Stimulated activated CD4-positive, alpha-beta T cell treated with anti-CD3 and anti-CD28 coated beads, TNF-alpha, amount 100 ng/mL, for 48 hours (primary cell): ENCODE measurements at regions not wholly inside any gene's neighbourhood (a gene's known extent, or its start where the extent isn't known, plus 50 kb on each side); places are given as distances from the start of the nearest gene placed in this dataset.
"Not testable (repeated sequence)": the region's sequence is repeated elsewhere in the genome, so short reads cannot be mapped to it uniquely, and the experiment has no call there.

Source experiments
- DNase-seq, 3 donors: peaks; one replicate each; pipeline ENCODE4 v3.0.0-alpha.2; 2020; ENCODE audit warnings: low read depth in 3 of 3

DNA sequence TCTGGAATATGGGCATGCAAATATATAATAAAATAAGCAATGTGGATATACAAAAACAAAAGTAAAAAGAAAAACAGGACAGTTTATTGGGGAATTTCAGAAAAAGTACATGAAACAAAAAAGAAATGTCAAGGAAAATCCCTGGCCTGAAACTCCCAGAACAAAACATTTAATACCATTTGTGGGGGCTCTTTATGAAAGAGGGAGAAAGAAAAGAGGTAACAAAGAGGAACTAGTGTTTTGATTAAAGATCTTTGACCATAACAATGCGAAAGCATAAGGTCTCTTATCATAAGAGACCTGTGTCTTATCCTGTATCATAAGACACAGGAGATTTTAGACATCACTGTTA, 88.6 kb upstream of the ARID1B start:
- DNase-seq: no peak

DNA sequence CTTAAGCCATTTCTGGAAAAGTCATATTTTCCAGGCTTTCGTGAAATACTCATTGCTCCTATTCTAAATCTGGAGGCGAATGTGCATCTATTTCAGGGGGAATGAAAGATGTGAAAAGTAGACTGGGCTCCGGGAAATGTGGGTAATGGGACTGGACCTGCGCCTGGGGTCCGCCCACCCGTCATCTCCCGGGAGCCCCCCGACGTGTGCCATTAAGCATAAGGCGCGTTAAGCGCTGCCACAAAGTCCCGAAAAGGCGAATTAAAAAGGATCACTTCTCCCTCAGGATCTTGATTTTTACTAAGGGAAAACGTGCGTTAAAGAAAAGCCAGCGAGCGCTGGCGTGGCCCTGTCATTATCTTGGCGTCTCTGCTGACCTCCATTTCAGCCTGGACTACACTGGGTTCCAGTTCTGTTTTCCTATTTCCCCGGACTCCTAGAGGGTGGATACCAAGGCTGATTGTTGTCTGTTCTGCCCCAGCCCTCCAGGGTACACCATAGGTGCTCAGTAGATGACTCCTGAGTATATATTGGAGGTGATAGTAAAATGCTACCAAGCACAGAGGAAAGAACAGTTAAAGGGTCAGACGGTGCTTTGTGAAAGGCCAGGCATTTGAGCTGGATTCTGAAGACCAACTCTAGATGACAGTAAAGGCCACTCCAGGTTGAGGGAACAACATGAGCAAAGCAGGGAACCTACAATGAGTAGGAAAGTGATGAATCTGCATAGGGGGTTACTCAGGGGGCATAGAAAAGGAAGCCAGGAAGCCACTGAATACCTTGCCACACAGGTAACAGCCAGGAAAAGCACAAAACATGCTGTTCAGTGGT, 89.2 kb upstream of the ARID1B start:
- no peak for DNase-seq

DNA sequence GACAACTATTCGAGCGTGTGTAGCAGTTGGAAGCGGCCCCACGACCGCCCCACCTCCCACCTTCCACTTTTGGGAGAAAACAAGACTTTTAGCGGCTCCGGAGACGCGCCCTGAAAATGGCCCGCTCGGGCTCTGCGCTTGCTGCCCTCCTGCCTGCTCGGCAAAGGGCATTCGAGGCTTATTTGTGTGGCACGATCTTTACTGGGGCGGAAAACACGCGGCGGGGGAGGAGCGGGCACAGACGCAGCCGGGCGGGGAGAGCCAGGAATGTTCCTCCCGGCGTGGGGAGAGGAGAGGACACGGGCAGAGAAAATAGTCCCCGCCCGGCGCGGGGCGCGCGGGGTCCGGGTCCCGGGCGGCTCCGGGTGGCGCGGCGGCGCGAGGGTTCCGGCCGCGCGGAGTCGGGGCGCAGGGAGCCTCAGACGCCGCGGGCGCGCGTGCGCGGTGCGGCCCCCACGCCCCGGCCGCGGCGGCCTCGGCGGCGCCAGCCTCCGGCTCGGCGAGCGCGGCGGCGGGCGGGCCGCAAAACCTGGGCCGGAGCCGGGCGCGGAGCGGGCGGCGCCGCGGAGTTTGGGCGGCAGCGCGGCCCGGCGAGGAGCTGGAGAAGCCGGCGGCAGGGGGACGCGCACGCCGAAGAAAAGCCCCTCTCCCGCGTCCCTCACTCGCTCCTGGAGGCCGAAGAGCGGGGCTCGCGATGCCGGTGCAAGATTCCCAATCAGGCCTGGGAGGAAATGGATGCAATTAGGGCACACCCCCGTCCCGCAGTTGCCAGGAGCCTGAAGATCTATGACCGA, 90.0 kb upstream of the ARID1B start:
- DNase-seq: peak; percentile 42 to 57 (median 54)

DNA sequence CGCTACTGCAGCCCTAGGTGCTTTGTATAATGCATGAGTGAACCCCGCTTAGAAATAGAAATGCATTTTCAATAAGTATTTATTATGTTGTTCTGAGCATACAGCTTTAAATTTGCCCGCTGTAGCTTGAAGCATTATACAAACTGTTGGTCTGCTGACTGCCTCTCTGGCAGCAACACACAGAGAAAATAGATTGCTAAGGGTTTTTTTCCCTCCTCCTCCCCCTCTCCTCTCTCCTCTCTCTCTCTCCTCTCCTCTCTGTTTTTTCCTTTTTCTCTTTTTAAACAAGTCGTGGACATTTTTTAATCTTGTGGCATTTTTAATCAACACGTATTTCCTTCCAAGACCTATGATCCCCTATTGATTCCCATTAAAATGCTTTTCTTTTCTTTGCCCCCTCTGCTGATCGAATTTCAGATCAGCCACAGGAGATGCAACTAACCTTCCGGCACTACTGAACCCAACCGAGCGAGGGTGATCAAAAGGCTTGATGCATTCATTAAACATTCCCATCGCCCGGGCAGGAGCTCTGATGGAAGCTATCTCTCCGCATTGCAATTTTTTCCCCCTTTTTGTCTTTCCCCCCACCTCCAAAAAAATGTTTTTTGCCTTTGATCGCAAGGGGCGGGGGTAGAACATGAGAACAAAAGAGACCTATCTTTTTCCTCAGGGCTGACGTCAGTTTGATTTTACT, 90.7 kb upstream of the ARID1B start:
- no peak for DNase-seq

DNA sequence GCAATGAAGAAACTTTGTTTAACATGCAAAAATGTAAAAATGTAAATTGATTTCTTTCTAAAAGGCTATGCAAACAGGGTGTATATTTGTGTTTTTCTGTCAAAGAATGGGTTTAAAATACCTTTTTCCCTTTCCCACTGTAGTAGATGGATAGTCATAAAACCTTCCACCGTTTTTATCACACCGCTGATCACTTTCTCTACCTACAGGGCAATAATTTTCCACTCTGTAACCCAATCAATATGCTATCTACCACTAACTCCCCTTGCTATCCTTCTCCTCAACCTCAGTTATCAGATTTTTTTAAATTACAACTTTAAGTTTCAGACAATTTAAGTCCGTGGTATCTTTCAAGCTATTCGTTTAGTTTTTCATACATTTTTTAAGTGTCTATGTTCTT, 91.4 kb upstream of the ARID1B start:
- DNase-seq: no peak

DNA sequence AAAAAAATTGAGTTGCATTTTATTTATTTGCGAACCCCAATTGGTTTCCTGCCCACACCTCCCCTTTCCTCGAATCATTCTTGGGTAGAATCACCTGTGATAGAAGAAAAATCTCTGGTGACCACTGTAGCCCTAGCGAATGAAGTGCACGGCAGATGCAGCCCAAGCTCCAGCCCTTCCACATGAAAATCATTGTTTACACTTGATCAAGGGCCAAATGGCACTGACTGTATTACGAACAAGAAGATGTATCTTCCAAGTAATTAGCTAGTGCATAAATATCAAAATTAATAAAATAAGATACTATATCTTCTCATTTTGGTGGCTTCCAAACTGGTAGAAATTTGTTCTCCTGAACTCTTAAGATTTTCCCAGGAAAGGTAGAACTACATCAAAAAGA, 93.4 kb upstream of the ARID1B start:
- no peak for DNase-seq

DNA sequence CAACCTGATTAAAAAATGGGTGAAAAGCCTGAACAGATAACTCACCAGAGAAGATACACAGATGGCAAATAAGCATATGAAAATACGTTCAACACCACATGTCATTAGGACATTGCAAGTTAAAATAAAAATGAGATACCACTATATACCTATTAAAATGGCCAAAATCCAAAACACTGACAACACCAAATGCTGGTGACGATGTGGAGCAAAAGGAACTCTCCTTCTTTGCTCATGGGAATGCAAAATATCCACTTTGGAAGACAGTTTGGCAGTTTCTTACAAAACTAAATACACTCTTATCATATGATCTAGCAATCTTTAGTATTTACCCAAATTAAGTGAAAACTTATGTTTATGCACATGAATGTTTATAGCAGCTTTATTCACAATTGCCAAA, 100.5 kb upstream of the ARID1B start:
- DNase-seq: no peak

DNA sequence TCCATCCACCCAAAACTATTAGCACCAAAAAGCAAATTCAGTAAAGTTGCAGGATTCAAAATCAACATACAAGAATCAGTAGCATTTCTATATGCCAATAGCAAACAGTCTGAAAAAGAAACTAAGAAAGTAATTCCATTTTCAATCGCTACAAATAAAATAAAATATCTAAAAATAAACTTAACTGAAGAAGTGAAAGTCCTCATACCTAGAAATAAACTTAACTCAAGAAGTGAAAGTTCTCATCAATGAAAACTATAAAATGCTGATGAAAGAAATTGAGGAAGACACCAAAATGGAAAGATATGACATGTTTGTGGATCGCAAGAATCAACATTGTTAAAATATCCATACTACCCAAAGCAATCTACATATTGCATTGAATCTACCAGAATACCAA, 103.0 kb upstream of the ARID1B start:
- DNase-seq: no peak

DNA sequence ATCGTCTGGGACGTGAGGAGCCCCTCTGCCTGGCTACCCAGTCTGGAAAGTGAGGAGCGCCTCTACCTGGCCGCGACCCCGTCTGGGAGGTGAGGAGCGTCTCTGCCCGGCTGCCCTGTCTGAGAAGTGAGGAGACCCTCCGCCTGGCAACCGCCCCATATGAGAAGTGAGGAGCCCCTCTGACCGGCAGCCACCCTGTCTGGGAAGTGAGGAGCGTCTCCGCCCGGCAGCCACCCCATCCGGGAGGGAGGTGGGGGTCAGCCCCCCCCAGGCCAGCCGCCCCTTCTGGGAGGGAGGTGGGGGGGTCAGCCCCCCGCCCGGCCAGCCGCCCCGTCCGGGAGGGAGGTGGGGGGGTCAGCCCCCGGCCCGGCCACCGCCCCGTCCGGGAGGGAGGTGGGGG, 107.1 kb upstream of the ARID1B start:
- DNase-seq: not testable (repeated sequence)

DNA sequence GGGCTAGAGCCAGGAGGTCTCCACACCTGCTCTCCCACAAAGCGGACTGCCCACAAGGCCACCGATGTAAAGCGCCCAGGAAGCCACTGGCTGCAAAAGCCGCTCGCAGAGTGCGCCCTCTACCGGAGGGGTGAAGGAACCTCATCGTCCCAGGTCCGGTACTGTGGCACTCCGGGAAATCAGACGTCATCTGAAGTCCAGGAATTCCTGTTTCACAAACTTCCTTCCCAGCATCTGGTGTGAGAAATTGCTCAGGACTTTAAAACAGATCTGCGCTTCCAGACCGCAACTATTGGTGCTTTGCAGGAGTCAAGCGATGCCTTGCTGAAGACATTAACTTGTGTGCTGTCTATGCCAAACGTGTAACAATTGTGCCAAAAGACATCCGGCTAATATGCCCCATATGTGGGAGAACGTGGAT, 115.1 kb upstream of the ARID1B start:
- peak in 1 of 3 donors; percentile 6 for DNase-seq

DNA sequence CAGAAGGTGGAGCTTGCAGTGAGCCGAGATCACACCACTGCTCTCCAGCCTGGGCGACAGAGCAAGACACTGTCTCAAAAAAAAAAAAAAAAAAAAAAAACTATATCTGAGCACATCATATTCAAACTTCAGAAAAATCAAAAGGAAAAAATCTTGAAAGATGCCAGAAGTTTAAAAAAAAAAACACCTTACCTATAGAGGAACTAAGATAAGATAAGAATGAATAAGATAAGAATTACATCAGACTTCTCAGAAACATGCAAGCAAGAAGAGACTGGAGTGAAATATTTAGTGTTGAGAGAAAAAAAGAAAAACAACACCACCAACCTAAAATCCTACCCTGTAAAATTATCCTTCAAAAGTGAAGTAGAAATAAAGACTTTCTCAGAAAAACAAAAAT, 116.8 kb upstream of the ARID1B start:
- DNase-seq: no peak

DNA sequence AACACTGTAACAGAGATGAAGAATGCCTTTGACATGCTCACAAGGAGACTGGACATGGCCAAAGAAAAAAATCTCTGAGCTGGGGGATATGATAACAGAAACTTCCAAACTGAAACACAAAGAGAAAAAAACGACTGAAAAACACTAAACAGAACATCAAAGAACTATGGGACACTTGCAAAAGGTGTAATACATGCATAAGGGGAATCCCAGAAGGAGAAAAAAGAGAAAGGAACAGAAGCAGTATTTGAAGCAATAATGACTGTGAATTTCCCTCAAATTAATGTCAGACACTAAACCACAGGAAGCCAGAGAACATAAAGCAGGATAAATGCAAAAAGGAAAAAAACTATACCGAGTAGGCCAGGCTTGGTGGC, 117.4 kb upstream of the ARID1B start:
- DNase-seq: no peak

DNA sequence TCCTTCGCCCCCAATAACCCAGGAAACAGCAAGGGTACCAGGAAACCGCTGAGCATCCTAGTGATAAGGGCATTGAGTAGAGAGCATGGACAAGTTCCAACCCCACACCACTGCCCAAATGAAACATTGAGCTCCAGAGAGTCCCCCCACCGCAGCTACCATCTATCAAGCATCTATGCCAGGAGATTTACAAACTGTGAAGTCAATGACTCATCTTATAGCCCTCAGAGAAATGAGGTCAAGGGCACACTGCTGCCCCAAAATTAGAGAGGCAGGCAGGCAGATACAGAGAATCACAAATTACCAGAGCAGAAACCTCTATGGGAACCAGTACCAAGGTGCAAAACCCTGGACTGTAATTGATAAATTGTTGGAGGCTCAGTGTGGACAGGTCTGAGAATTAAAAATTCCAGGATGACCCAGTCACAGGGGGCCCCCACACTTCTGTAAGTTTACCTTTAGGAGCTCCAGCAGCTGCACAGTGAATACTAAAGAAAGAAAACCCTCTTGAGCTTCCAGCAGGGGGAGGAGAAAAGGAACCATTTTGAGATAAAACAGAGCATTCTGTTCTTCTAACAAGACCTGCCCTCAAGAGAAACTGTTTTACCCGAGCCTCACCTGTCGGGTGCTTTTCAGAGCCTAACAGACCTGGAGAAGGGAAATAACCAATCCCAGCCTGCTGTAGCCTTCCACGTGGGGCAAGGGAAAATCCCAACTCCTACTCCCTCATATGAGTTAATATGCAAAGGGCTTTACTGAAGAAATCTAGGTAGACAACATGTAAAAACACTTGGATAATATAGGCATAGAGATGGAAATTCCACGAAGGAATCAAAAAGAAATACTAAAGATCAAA, 118.0 kb upstream of the ARID1B start:
- DNase-seq: no peak

DNA sequence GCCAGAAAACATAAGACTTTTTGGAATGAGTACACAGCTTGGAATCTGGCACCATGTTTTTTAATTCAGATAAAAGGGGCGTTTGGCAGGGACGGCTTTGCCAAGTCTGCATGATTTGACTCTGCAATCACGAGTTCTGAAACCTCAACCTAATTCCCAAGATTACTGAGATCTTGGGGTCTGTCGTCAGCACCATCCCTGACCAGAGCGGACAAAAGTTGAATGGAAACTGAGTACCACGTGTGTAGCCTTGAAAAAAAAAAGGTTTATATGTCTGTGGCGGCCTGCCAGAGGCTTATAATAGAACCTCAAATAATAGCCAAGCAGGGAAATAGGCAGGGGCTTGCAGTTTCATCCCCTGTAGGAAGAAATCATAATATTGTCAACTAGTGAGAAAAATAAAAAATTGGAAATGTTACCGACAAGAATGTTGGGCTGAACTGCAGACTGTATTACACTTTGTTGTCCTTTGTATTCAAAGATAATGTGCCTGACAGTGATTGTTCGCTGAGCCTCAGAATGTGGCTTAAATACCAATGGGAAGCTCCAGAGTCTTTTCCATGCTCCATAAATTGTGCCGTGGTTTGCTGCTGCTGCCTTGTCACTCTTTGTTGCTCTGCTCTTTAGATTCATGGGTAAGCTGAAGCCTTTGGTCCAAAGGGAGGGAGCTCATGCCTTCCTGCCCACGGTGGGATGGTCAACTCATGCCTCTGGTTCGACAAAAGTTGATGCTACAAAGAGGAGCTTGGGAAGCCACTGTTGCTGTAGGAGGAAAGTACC, 118.8 kb upstream of the ARID1B start:
- no peak for DNase-seq

DNA sequence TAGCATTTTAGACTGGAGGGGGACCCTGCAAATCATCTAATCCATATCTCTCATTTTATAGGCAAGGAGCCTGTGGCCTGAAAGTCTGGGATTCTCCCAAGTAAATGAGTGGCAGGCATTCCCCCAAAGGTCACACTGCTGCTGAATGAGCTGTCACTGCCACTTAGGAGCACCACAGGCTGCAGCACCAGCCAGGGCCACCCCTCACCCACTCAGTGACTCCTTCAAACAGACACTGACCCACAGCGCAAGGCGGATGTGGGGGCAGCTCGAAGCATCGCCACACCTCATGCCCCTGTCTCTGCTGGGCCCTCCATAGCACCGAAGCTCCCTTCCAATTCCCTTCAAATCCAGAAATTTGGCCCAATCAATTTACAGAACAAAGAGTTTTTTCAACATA, 119.9 kb upstream of the ARID1B start:
- DNase-seq: no peak

DNA sequence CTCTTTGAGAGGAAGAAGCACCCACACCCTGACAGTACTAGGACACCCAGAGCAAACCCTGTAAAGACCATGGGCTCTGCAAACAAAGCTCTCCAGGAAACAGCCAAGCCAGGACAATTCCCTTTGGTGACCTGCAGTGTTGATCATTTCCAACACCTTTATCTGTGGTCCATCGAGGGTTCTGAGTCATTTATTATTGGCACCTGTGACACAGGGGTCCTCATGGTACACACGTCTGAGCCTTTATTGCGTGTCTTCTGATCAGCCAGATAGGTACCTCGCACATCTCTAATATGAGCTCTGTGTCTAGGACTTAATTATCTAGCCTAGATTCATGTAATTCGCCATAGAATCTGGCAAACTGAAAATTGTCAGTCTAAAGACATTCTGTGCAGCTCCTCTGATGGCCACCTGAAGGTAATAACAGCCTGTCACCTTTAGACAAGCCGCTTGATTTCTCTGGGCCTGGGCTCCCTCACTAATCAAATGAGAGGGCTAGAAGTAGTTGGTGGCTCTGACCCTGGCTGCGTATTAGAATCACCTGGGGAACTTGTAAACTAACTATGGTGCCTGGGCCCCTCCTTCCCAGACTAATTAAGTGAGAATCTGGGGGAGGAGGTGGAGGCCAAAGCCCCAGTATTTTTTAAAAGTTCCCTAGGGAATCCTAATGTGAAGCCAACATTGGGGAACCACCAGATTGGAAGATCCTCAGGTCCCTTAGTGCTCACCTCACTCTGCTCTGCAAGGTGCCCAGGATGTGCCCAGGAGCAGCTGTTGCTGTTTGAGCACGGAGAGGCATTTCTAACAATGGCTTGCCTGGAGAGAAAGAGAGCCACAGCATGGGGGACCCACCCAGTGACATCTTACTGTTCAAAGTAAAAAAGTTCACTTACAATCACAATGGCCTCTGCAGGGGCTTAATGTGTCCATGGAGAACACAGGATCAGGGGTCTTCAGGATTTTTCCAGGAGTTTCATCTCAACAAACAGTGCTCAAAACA, 122.0 kb upstream of the ARID1B start:
- no peak for DNase-seq

DNA sequence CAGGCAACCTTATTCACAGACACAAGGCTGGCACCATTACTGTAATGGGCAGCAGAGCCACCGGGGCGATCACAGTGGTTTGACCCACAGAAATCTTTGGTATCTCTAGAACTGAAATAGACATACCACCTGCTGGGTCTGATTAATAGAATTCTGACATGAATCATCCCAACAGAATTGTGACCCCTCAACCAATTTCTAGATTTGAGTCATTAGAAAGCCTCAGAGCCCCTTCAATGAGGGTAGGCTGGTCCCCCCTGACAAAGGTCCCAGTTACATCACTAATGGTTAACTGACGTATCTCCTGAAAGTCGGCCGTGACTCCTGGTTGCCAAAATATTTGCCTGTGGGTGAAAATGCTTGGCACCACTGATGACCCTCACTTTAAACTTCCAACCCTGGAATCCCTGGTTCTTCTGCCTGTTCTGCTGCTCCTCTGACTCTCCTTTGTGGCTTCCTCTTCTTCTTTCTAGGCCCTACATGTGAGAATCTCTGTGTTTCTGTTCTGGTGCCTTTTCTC, 124.9 kb upstream of the ARID1B start:
- no peak for DNase-seq

DNA sequence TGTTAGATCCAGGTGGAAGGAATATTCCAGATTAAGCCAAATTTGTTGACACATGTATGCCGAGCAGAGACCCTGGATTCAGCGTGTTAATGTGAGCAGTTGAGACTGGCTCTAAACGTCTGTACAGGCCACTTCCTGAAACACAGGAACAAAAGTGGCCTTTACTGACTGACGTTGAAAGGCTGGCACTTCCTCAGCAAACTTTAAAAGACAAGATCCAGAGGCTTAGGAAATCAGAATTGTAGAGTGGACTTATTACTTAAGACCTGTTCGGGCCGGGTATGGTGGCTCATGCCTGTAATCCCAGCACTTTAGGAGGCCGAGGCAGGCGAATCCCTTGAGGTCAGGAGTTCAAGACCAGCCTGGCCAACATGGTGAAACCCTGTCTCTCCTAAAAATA, 125.7 kb upstream of the ARID1B start:
- no peak for DNase-seq

DNA sequence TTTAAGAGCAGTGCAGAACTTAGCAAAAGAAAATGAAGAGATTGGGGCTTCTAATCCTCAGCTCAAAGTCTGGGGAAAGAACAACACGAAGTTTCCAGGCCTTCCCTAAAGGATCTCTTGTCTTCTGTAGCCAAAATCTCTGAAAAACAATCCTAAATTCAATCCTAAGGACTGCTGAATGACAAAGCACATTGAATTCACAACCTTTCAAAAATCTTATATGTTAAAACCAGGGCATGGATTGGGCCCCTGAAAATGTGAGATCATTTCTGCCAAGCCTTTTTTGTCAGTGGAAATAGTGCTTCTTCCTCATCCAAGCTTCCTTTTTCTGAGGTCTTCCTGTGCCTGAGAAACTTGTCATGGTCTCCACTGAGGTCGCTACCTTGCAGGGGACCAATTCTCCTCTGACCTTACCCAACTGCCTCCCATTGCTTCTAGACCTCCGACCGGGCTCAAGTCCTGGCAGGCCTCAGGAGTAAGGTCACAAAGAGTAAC, 126.2 kb upstream of the ARID1B start:
- no peak for DNase-seq
